OCI-LY7 (cell line): ENCODE measurements at regions not wholly inside any gene's neighbourhood (a gene's known extent, or its start where the extent isn't known, plus 50 kb on each side); places are given as distances from the start of the nearest gene placed in this dataset.
"Not testable (repeated sequence)": the region's sequence is repeated elsewhere in the genome, so short reads cannot be mapped to it uniquely, and the experiment has no call there.

Source experiments
- BruUV-seq: library from RNA; stranded (reverse); fragments of 400-500 nt; replicated peaks from 2 replicates; lab custom pipeline; 2021; lab: Mats Ljungman, UMichigan
- CTCF ChIA-PET: fragments of 300-600 bp; sonication (Branson Sonifier 250); formaldehyde crosslinking; loops from one replicate; lab custom pipeline; 2022; ENCODE audit warnings: antibody characterized with exemption; ENCODE audit not compliant: unreplicated experiment; lab: Charles Lee
- POLR2A ChIA-PET: fragments of 300-600 bp; sonication (Branson Sonifier 250); formaldehyde crosslinking; loops from one replicate; lab custom pipeline; 2022; ENCODE audit warnings: antibody characterized with exemption; lab: Charles Lee
- DNase-seq: peaks from one replicate; pipeline ENCODE4 v3.0.0-alpha.2; 2015; ENCODE audit warnings: low spot score
- H2AFZ ChIP-seq: fragments of 200-600 bp; sonication (generic), shearing (Covaris generic); 2 replicates; pipeline ENCODE4 v1.6.1; 2014; ENCODE audit warnings: mild to moderate bottlenecking, antibody characterized with exemption, low read length, moderate library complexity
- H3K27ac ChIP-seq: fragments of 200-600 bp; sonication (generic); 2 replicates; pipeline ENCODE4 v1.5.1; 2014; ENCODE audit warnings: mixed run types, low read depth, mild to moderate bottlenecking, moderate library complexity, low read length, inconsistent platforms; ENCODE audit not compliant: poor library complexity, severe bottlenecking
- H3K36me3 ChIP-seq: fragments of 200-600 bp; sonication (generic); 2 replicates; pipeline ENCODE4 v1.6.1; 2014; ENCODE audit warnings: mild to moderate bottlenecking, antibody characterized with exemption, low read length, moderate library complexity, mixed read lengths; ENCODE audit not compliant: insufficient read depth
- H3K4me1 ChIP-seq: fragments of 200-600 bp; sonication (generic); 2 replicates; pipeline ENCODE4 v1.5.1; 2014; ENCODE audit warnings: mild to moderate bottlenecking, low read length; ENCODE audit not compliant: insufficient read depth, poor library complexity, severe bottlenecking
- H3K4me2 ChIP-seq: fragments of 200-600 bp; sonication (generic); 2 replicates; pipeline ENCODE4 v1.6.1; 2014; ENCODE audit warnings: mild to moderate bottlenecking, low read length
- H3K4me3 ChIP-seq: fragments of 200-600 bp; sonication (generic); 2 replicates; pipeline ENCODE4 v1.5.1; 2014; ENCODE audit warnings: mild to moderate bottlenecking, low read depth, low read length; ENCODE audit not compliant: poor library complexity, severe bottlenecking
- H3K79me2 ChIP-seq: fragments of 200-600 bp; sonication (generic); 2 replicates; pipeline ENCODE4 v1.6.1; 2016; ENCODE audit warnings: low read depth, mild to moderate bottlenecking, low read length, moderate library complexity, mixed read lengths; ENCODE audit not compliant: insufficient read depth
- H3K9me2 ChIP-seq: fragments of 200-600 bp; sonication (generic); 2 replicates; pipeline ENCODE4 v1.6.1; 2016; ENCODE audit warnings: mild to moderate bottlenecking, low read length, mixed read lengths; ENCODE audit not compliant: insufficient read depth
- H3K9me3 ChIP-seq: fragments of 200-600 bp; sonication (generic); 2 replicates; pipeline ENCODE4 v1.6.1; 2014; ENCODE audit warnings: mild to moderate bottlenecking, mixed run types, low read length, mixed read lengths
- H4K20me1 ChIP-seq: fragments of 200-600 bp; sonication (generic); 2 replicates; pipeline ENCODE4 v1.6.1; 2014; ENCODE audit warnings: mild to moderate bottlenecking, antibody characterized with exemption, low read length, moderate library complexity, mixed read lengths; ENCODE audit not compliant: insufficient read depth
- CTCF ChIP-seq: fragments of 200-600 bp; sonication (generic); conservative IDR thresholded peaks from 2 replicates; pipeline ENCODE4 v1.5.1; 2014; ENCODE audit warnings: mild to moderate bottlenecking, antibody characterized with exemption, low read length, moderate library complexity, mixed read lengths
- EZH2phosphoT487 ChIP-seq: fragments of 200-600 bp; sonication (generic); IDR thresholded peaks from 2 replicates; pipeline ENCODE4 v1.6.1; 2018; ENCODE audit warnings: low read depth, borderline replicate concordance, mild to moderate bottlenecking, mixed run types, antibody characterized with exemption, low read length, moderate library complexity, mixed read lengths
- intact Hi-C: fragments of 100-400 bp; cut with micrococcal nuclease; formaldehyde crosslinking; loops from one replicate; pipeline ENCODE4 v1.10.0; 2022; ENCODE audit not compliant: unreplicated experiment

GRCh38 chr2:66242888-66243287 lies 192.0 kb upstream of the MEIS1 start:
- H3K4me3 ChIP-seq, H3K36me3 ChIP-seq, BruUV-seq, POLR2A ChIA-PET, H3K4me1 ChIP-seq, intact Hi-C loops, H4K20me1 ChIP-seq, H3K9me2 ChIP-seq, DNase-seq, H3K79me2 ChIP-seq, H3K9me3 ChIP-seq, H3K27ac ChIP-seq, H3K4me2 ChIP-seq, CTCF ChIA-PET, H2AFZ ChIP-seq: not testable (repeated sequence)

- POLR2A ChIA-PET: no interaction called here
- no TSS peak for BruUV-seq
- H3K27ac ChIP-seq: no peak overlapping the region
Observed at GRCh38 chr2:66242099-66242789, 192.7 kb upstream of the MEIS1 start.

DNA sequence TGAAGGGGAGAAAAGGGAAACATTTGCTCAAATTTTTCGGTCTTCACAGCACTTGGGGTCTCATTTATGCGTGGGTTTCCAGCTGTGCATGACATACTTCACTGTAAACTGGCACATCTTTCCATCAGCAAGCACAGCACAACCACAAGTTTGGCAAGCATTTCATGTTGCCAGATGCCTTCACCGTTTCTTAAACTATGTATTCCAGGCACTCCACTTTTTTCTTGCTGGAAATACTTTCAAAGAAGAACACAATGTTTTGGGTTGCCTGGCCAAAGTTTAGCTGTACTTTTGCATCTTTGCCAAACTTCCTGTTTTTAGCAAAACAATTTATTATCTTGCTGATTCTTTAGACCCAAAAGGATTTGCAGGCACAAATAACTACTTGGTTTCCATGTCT lies 194.6 kb upstream of the MEIS1 start:
- H3K36me3 ChIP-seq: no peaks in the 10 kb centered on the region
- ChIA-PET POLR2A (no interaction called here), CTCF (no interaction called here)
- H2AFZ ChIP-seq: no peak overlapping the region
- no peak overlapping the region for H3K4me3 ChIP-seq
- no peaks in the 10 kb centered on the region for H3K79me2 ChIP-seq
- intact Hi-C loops: no loop called here
- no TSS peak for BruUV-seq
- no peaks in the 10 kb centered on the region for H4K20me1 ChIP-seq
- TF ChIP-seq CTCF (no peak), EZH2phosphoT487 (no peak)
- DNase-seq: no peak
- no peak overlapping the region for H3K4me2 ChIP-seq
- no peaks in the 10 kb centered on the region for H3K4me1 ChIP-seq
- no peak overlapping the region for H3K27ac ChIP-seq
- H3K9me3 ChIP-seq: no peaks in the 10 kb centered on the region
- H3K9me2 ChIP-seq: no peaks in the 10 kb centered on the region

More at GRCh38 chr2:66242099-66242789, 192.7 kb upstream of the MEIS1 start:
- Histone ChIP-seq H3K9me3 (no peaks in the 10 kb centered on the region), H3K36me3 (no peaks in the 10 kb centered on the region), H4K20me1 (no peaks in the 10 kb centered on the region), H2AFZ (no peak overlapping the region), H3K9me2 (no peaks in the 10 kb centered on the region), H3K4me3 (no peak overlapping the region), H3K4me2 (no peak overlapping the region), H3K4me1 (no peaks in the 10 kb centered on the region), H3K79me2 (no peaks in the 10 kb centered on the region)
- no peak for TF ChIP-seq CTCF
- no peak for TF ChIP-seq EZH2phosphoT487
- intact Hi-C loops: no loop called here
- CTCF ChIA-PET: no interaction called here
- no peak for DNase-seq
